H1 (cell line): ENCODE measurements at regions not wholly inside any gene's neighbourhood (a gene's known extent, or its start where the extent isn't known, plus 50 kb on each side); places are given as distances from the start of the nearest gene placed in this dataset.

ENCODE experiments used
- BCL11A ChIP-seq, 2 experiments: IDR thresholded peaks; one replicate each; pipeline ENCODE4 v1.6.1; 2011; ENCODE audit warnings: low read depth in 2 of 2, low read length in 2 of 2, mild to moderate bottlenecking in 2 of 2
- EGR1 ChIP-seq: IDR thresholded peaks from 2 replicates; pipeline ENCODE4 v1.6.1; 2011; ENCODE audit warnings: low read depth, low read length, borderline replicate concordance
- POLR2A ChIP-seq, 2 experiments: IDR thresholded peaks; 1 replicate in 1 of 2; 2 replicates in 1 of 2; pipeline ENCODE4 v1.6.1; 2011; ENCODE audit warnings: low read depth in 2 of 2, low read length in 2 of 2, mild to moderate bottlenecking in 2 of 2; ENCODE audit errors: control extremely low read depth in 1 of 2
- POLR2AphosphoS5 ChIP-seq: IDR thresholded peaks from 2 replicates; pipeline ENCODE4 v1.6.1; 2011; ENCODE audit warnings: low read depth, low read length
- TAF7 ChIP-seq: optimal IDR thresholded peaks from 2 replicates; pipeline ENCODE3; 2011; ENCODE audit warnings: low read depth, mild to moderate bottlenecking, inconsistent platforms, low read length, moderate library complexity, borderline replicate concordance
- TEAD4 ChIP-seq: IDR thresholded peaks from 2 replicates; pipeline ENCODE4 v1.6.1; 2012; ENCODE audit warnings: low read depth, low read length, inconsistent platforms, mixed read lengths
- TF ChIP-seq, protein P1 (sequence below), 3 experiments: IDR thresholded peaks; 1 replicate in 2 of 3; 2 replicates in 1 of 3; pipeline versions ENCODE4 v1.5.1 to v1.6.1; 2011; ENCODE audit warnings: low read length in 3 of 3, mild to moderate bottlenecking in 3 of 3, inconsistent platforms in 2 of 3, low read depth in 1 of 3, moderate library complexity in 1 of 3; ENCODE audit not compliant: insufficient read depth in 1 of 3; ENCODE audit errors: control extremely low read depth in 1 of 3

DNA sequence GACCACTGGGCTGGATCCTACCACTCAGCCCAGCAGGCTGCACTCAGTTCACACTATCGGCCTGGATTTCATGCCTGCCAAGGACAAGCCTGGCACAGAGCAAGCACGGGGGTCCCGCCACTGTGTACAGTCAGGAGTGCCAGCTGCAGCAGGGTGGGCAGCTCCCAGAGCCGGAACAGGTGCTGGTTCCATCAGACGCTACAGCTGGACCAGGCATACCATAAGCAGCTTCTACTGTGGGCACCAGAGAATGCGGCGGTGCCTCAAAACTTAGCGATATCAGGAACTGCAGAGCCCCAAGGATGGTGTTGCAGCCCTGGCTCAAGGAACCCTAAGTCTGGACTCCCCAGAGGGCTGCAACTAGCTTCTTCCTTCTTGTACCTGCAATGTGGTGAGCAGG, 124.8 kb downstream of the BCHE start:
- TF ChIP-seq EGR1: no peak
- no peak for TF ChIP-seq TEAD4
- TF ChIP-seq, protein P1, sequence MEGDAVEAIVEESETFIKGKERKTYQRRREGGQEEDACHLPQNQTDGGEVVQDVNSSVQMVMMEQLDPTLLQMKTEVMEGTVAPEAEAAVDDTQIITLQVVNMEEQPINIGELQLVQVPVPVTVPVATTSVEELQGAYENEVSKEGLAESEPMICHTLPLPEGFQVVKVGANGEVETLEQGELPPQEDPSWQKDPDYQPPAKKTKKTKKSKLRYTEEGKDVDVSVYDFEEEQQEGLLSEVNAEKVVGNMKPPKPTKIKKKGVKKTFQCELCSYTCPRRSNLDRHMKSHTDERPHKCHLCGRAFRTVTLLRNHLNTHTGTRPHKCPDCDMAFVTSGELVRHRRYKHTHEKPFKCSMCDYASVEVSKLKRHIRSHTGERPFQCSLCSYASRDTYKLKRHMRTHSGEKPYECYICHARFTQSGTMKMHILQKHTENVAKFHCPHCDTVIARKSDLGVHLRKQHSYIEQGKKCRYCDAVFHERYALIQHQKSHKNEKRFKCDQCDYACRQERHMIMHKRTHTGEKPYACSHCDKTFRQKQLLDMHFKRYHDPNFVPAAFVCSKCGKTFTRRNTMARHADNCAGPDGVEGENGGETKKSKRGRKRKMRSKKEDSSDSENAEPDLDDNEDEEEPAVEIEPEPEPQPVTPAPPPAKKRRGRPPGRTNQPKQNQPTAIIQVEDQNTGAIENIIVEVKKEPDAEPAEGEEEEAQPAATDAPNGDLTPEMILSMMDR (IDR thresholded peaks at IDR 0.05; ENCODE audit: control extremely low read depth in 1 of 3, insufficient read depth in 1 of 3, low read depth in 1 of 3, low read length in 3 of 3): no peak
- TF ChIP-seq POLR2A (IDR thresholded peaks at IDR 0.05; ENCODE audit: control extremely low read depth in 1 of 2, low read depth in 2 of 2, low read length in 2 of 2): no peak
- TF ChIP-seq BCL11A (IDR thresholded peaks at IDR 0.05; ENCODE audit: low read depth in 2 of 2, low read length in 2 of 2): no peak
- no peak for TF ChIP-seq TAF7
- TF ChIP-seq POLR2AphosphoS5: no peak
